Activated naive CD8-positive, alpha-beta T cell (primary cell): ENCODE measurements at regions not wholly inside any gene's neighbourhood (a gene's known extent, or its start where the extent isn't known, plus 50 kb on each side); places are given as distances from the start of the nearest gene placed in this dataset.

Experiments used
- H3K27ac Mint-ChIP-seq: one replicate; pipeline ENCODE4 v1.8.0; 2021; ENCODE audit warnings: mixed read lengths
- H3K27me3 Mint-ChIP-seq: one replicate; pipeline ENCODE4 v1.8.0; 2021; ENCODE audit warnings: mixed read lengths
- H3K36me3 Mint-ChIP-seq: one replicate; pipeline ENCODE4 v1.8.0; 2021; ENCODE audit warnings: mixed read lengths
- H3K4me1 Mint-ChIP-seq: one replicate; pipeline ENCODE4 v1.8.0; 2021; ENCODE audit warnings: low read depth, mixed read lengths
- H3K4me3 Mint-ChIP-seq: one replicate; pipeline ENCODE4 v1.8.0; 2021; ENCODE audit warnings: mild to moderate bottlenecking, mixed read lengths
- H3K9me3 Mint-ChIP-seq: one replicate; pipeline ENCODE4 v1.8.0; 2021; ENCODE audit warnings: low read depth, mixed read lengths

- Mint-ChIP-seq H3K27me3 (no peaks in the 10 kb centered on the region), H3K9me3 (no peaks in the 10 kb centered on the region), H3K4me3 (no peak overlapping the region), H3K36me3 (peaks cover 2% of the 10 kb centered on the region), H3K4me1 (no peaks in the 10 kb centered on the region), H3K27ac (no peak overlapping the region)
These were observed 52.7 kb upstream of the NCK2 start for GRCh38 chr2:105691947-105692390.

- Mint-ChIP-seq H3K4me1 (no peaks in the 10 kb centered on the region), H3K36me3 (peaks cover 2% of the 10 kb centered on the region), H3K4me3 (no peak overlapping the region), H3K9me3 (no peaks in the 10 kb centered on the region), H3K27ac (no peak overlapping the region), H3K27me3 (no peaks in the 10 kb centered on the region)
These were observed 54.1 kb upstream of the NCK2 start for GRCh38 chr2:105690566-105690965.

- Mint-ChIP-seq H3K27ac (no peak overlapping the region), H3K36me3 (no peaks in the 10 kb centered on the region), H3K4me3 (no peak overlapping the region), H3K4me1 (no peaks in the 10 kb centered on the region), H3K27me3 (no peaks in the 10 kb centered on the region), H3K9me3 (no peaks in the 10 kb centered on the region)
These were observed 55.2 kb upstream of the NCK2 start for GRCh38 chr2:105689484-105689883.

- H3K27me3 Mint-ChIP-seq = no peaks in the 10 kb centered on the region
These were observed 55.8 kb upstream of the NCK2 start for GRCh38 chr2:105688946-105689345.

GRCh38 chr2:105686588-105686987, 58.1 kb upstream of the NCK2 start:
- Mint-ChIP-seq H3K27me3 (no peaks in the 10 kb centered on the region), H3K9me3 (no peaks in the 10 kb centered on the region), H3K4me1 (peaks cover 9% of the 10 kb centered on the region), H3K36me3 (no peaks in the 10 kb centered on the region), H3K4me3 (no peak overlapping the region), H3K27ac (no peak overlapping the region)

More at GRCh38 chr2:105688946-105689345, 55.8 kb upstream of the NCK2 start:
- H3K4me1 Mint-ChIP-seq = no peaks in the 10 kb centered on the region
- H3K4me3 Mint-ChIP-seq = no peak overlapping the region
- H3K9me3 Mint-ChIP-seq = no peaks in the 10 kb centered on the region
- no peaks in the 10 kb centered on the region for H3K36me3 Mint-ChIP-seq
- no peak overlapping the region for H3K27ac Mint-ChIP-seq

- peaks cover 9% of the 10 kb centered on the region for H3K4me1 Mint-ChIP-seq
- no peak overlapping the region for H3K4me3 Mint-ChIP-seq
- no peaks in the 10 kb centered on the region for H3K27me3 Mint-ChIP-seq
- H3K27ac Mint-ChIP-seq = no peak overlapping the region
- no peaks in the 10 kb centered on the region for H3K9me3 Mint-ChIP-seq
- H3K36me3 Mint-ChIP-seq = no peaks in the 10 kb centered on the region
These were observed 61.7 kb upstream of the NCK2 start for GRCh38 chr2:105683011-105683492.

GRCh38 chr2:105682401-105682800, 62.3 kb upstream of the NCK2 start:
- H3K36me3 Mint-ChIP-seq = no peaks in the 10 kb centered on the region
- no peaks in the 10 kb centered on the region for H3K27me3 Mint-ChIP-seq
- H3K9me3 Mint-ChIP-seq = no peaks in the 10 kb centered on the region
- peaks cover 9% of the 10 kb centered on the region for H3K4me1 Mint-ChIP-seq
- no peak overlapping the region for H3K27ac Mint-ChIP-seq
- no peak overlapping the region for H3K4me3 Mint-ChIP-seq

GRCh38 chr2:105681927-105682326, 62.8 kb upstream of the NCK2 start:
- no peaks in the 10 kb centered on the region for H3K27me3 Mint-ChIP-seq
- H3K36me3 Mint-ChIP-seq = peaks cover 2% of the 10 kb centered on the region
- H3K27ac Mint-ChIP-seq = no peak overlapping the region
- H3K9me3 Mint-ChIP-seq = no peaks in the 10 kb centered on the region
- peaks cover 9% of the 10 kb centered on the region for H3K4me1 Mint-ChIP-seq
- H3K4me3 Mint-ChIP-seq = no peak overlapping the region

GRCh38 chr2:105680357-105680756, 64.4 kb upstream of the NCK2 start:
- Mint-ChIP-seq H3K4me1 (peaks cover 13% of the 10 kb centered on the region), H3K27me3 (no peaks in the 10 kb centered on the region), H3K36me3 (peaks cover 2% of the 10 kb centered on the region), H3K9me3 (no peaks in the 10 kb centered on the region), H3K4me3 (no peak overlapping the region), H3K27ac (no peak overlapping the region)

- peaks cover 4% of the 10 kb centered on the region for H3K36me3 Mint-ChIP-seq
- H3K27ac Mint-ChIP-seq = no peak overlapping the region
- H3K27me3 Mint-ChIP-seq = no peaks in the 10 kb centered on the region
- H3K9me3 Mint-ChIP-seq = no peaks in the 10 kb centered on the region
- peaks cover 23% of the 10 kb centered on the region for H3K4me1 Mint-ChIP-seq
- H3K4me3 Mint-ChIP-seq = no peak overlapping the region
These were observed 66.4 kb upstream of the NCK2 start for GRCh38 chr2:105678346-105678745.

- no peak overlapping the region for H3K4me3 Mint-ChIP-seq
- H3K27ac Mint-ChIP-seq = no peak overlapping the region
- no peaks in the 10 kb centered on the region for H3K27me3 Mint-ChIP-seq
- H3K36me3 Mint-ChIP-seq = peaks cover 4% of the 10 kb centered on the region
- H3K4me1 Mint-ChIP-seq = peaks cover 22% of the 10 kb centered on the region
- H3K9me3 Mint-ChIP-seq = no peaks in the 10 kb centered on the region
These were observed 66.8 kb upstream of the NCK2 start for GRCh38 chr2:105677901-105678300.

GRCh38 chr2:105675841-105676240, 68.9 kb upstream of the NCK2 start:
- H3K27ac Mint-ChIP-seq = no peak overlapping the region
- H3K27me3 Mint-ChIP-seq = no peaks in the 10 kb centered on the region
- no peak overlapping the region for H3K4me3 Mint-ChIP-seq
- H3K36me3 Mint-ChIP-seq = peaks cover 4% of the 10 kb centered on the region
- H3K9me3 Mint-ChIP-seq = no peaks in the 10 kb centered on the region
- peaks cover 13% of the 10 kb centered on the region for H3K4me1 Mint-ChIP-seq

GRCh38 chr2:105674859-105675541, 69.7 kb upstream of the NCK2 start:
- no peaks in the 10 kb centered on the region for H3K27me3 Mint-ChIP-seq
- H3K9me3 Mint-ChIP-seq = no peaks in the 10 kb centered on the region
- peaks cover 13% of the 10 kb centered on the region for H3K4me1 Mint-ChIP-seq
- H3K4me3 Mint-ChIP-seq = no peak overlapping the region
- H3K36me3 Mint-ChIP-seq = peaks cover 4% of the 10 kb centered on the region
- H3K27ac Mint-ChIP-seq = peak overlapping the region; percentile 76

GRCh38 chr2:105674401-105674800, 70.3 kb upstream of the NCK2 start:
- Mint-ChIP-seq H3K9me3 (no peaks in the 10 kb centered on the region), H3K27ac (no peak overlapping the region), H3K36me3 (peaks cover 4% of the 10 kb centered on the region), H3K4me1 (peaks cover 13% of the 10 kb centered on the region), H3K4me3 (no peak overlapping the region), H3K27me3 (no peaks in the 10 kb centered on the region)

- no peaks in the 10 kb centered on the region for H3K27me3 Mint-ChIP-seq
- H3K4me3 Mint-ChIP-seq = no peak overlapping the region
- H3K36me3 Mint-ChIP-seq = peaks cover 7% of the 10 kb centered on the region
- no peaks in the 10 kb centered on the region for H3K9me3 Mint-ChIP-seq
- H3K4me1 Mint-ChIP-seq = peaks cover 13% of the 10 kb centered on the region
- H3K27ac Mint-ChIP-seq = no peak overlapping the region
These were observed 73.6 kb upstream of the NCK2 start for GRCh38 chr2:105671156-105671555.

- Mint-ChIP-seq H3K27me3 (no peaks in the 10 kb centered on the region), H3K36me3 (peaks cover 14% of the 10 kb centered on the region), H3K27ac (no peak overlapping the region), H3K4me3 (no peak overlapping the region), H3K9me3 (peaks cover 7% of the 10 kb centered on the region), H3K4me1 (peaks cover 3% of the 10 kb centered on the region)
These were observed 75.3 kb upstream of the NCK2 start for GRCh38 chr2:105669384-105669891.
